ENCODE measurements at regions not wholly inside any gene's neighbourhood (a gene's known extent, or its start where the extent isn't known, plus 50 kb on each side); places are given as distances from the start of the nearest gene placed in this dataset.

- TF ChIP-seq CTCF (conservative IDR thresholded peaks at IDR 0.05; ENCODE audit: low read depth, low read length) (no peak), MAZ (IDR thresholded peaks at IDR 0.05; ENCODE audit: borderline replicate concordance, low read depth, low read length) (no peak), POLR2A (IDR thresholded peaks at IDR 0.05; ENCODE audit: low read depth, low read length) (no peak), CEBPB (IDR thresholded peaks at IDR 0.05; ENCODE audit: low read depth, low read length) (no peak), USF2 (IDR thresholded peaks at IDR 0.05; ENCODE audit: low read depth, low read length) (no peak), SMC3 (IDR thresholded peaks at IDR 0.05; ENCODE audit: low read depth, low read length) (no peak)
Observed at GRCh38 chr13:85503797-85504196, 295.4 kb downstream of the SLITRK6 start.

Data from IMR-90 (cell line).